Keratinocyte (primary cell): ENCODE measurements at regions not wholly inside any gene's neighbourhood (a gene's known extent, or its start where the extent isn't known, plus 50 kb on each side); places are given as distances from the start of the nearest gene placed in this dataset.

ENCODE experiments used
- CTCF ChIP-seq, 3 experiments: IDR thresholded peaks in 1 of 3; conservative IDR thresholded peaks in 1 of 3; optimal IDR thresholded peaks in 1 of 3; 2 replicates in 2 of 3; 3 replicates in 1 of 3; pipeline versions ENCODE3 to v1.5.1; 2011; ENCODE audit warnings: low read length in 3 of 3, mild to moderate bottlenecking in 3 of 3, moderate library complexity in 2 of 3, control low read depth in 1 of 3, inconsistent platforms in 1 of 3; ENCODE audit not compliant: insufficient read depth in 2 of 3; ENCODE audit errors: extremely low read depth in 1 of 3
- EZH2 ChIP-seq: IDR thresholded peaks from one replicate; pipeline ENCODE4 v1.6.1; 2012; ENCODE audit warnings: inconsistent platforms, mild to moderate bottlenecking, low read length, moderate library complexity

GRCh38 chr2:16417726-16418125, 247.9 kb downstream of the CYRIA start:
- TF ChIP-seq CTCF (optimal IDR thresholded peaks at IDR 0.05 in 1 of 3, IDR thresholded peaks at IDR 0.05 in 1 of 3, conservative IDR thresholded peaks at IDR 0.05 in 1 of 3; ENCODE audit: extremely low read depth in 1 of 3, insufficient read depth in 2 of 3, low read length in 3 of 3): no peak
- no peak for TF ChIP-seq EZH2
